ENCODE measurements at regions not wholly inside any gene's neighbourhood (a gene's known extent, or its start where the extent isn't known, plus 50 kb on each side); places are given as distances from the start of the nearest gene placed in this dataset.
A peak's percentile ranks its signal among the peaks of the same experiment; 100 is the strongest.

DNA sequence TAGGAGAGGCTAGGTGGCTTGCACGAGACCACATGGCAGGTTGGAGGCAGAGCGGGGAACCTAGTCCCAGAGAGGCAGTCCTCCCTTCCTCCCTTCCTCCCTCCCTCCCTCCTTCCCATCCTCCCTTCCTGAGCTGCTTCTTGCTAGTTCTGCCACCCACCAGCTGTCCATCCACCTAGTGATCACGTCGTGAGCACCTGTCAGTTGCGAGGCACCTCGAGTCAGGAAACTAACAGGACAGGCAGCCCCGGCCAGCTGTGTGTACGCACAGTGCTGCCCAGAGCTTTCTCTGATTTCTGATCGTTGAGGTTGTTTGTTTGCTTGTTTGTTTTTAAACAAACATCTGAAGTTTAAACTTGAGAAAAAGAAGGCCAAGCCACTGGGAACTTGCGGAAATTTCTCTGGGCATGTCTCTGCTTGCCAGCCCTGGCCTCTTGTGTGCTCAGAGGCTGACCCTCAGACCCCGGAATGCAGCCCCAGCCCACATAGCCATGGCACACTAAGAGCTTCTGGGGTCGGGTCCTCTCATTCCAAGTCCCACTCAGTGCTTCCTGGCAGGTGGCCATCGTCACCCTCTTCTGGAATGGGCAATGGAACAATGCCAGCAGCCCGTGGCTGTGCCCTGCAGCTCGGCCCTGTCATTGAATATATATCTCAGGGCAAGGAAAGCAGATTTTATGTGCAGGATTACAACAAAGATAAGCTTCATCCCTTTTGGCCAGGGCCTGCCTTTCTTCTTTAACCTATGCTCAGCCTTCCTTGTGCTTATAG is 174.0 kb downstream of the KATNIP start:
- TF ChIP-seq AGO2 (optimal IDR thresholded peaks at IDR 0.05; ENCODE audit: low read depth, low read length) (no peak), ZBTB38 (CRISPR knock-in tag; IDR thresholded peaks at IDR 0.05) (peak; percentile 51; the same call in 1 of the 2 replicates)
- 90% methylated on average over 14 of the region's 15 CpGs for WGBS (ENCODE audit: low lambda C conversion rate)
- ATAC-seq (no peak), FAIRE-seq (no peak), DNase-seq (ENCODE audit: low spot score) (no peak)
- H3K27me3 ChIP-seq (ENCODE audit: control insufficient read depth in 1 of 2, insufficient read depth in 2 of 2, low read length in 2 of 2) = no peaks in the 10 kb centered on the region
- H4K20me1 ChIP-seq (ENCODE audit: insufficient read depth, low read length) = no peaks in the 10 kb centered on the region
- no peaks in the 10 kb centered on the region for H3K9me3 ChIP-seq (ENCODE audit: low read length)
- no TSS peak for BruUV-seq (replicated peaks)
- no peak overlapping the region for H3K9ac ChIP-seq (ENCODE audit: insufficient read depth, low read depth, low read length)
- H2AFZ ChIP-seq (ENCODE audit: low read length) = no peak overlapping the region
- peaks cover 0 to 4% of the 10 kb centered on the region in 2 experiments; a peak in 2 of 5 replicates for H3K36me3 ChIP-seq (replicated peaks in 1 of 2; ENCODE audit: control insufficient read depth in 1 of 2, insufficient read depth in 2 of 2, low read length in 2 of 2)
- CTCF ChIA-PET (ENCODE audit: low intra/inter-chr PET ratio, low total read pairs) = no interaction called here
- H3K4me3 ChIP-seq (replicated peaks in 1 of 3; ENCODE audit: insufficient read depth in 1 of 3, low read depth in 2 of 3, low read length in 3 of 3) = no peak overlapping the region
- intact Hi-C loops (cut with micrococcal nuclease; ENCODE audit: unreplicated experiment) (no loop called here), in situ Hi-C loops (cut with HindIII; ENCODE audit: extremely low pct_ligation_motif_present, low pct_unique_long_range_greater_than_20kb) (no loop called here)
- no peaks in the 10 kb centered on the region for H3K79me2 ChIP-seq (ENCODE audit: insufficient read depth, low read length)
- H3K27ac ChIP-seq (ENCODE audit: extremely low read length, insufficient read depth, low read length) = no peak overlapping the region
- H3K4me1 ChIP-seq (ENCODE audit: insufficient read depth, low read length) = peaks cover 33% of the 10 kb centered on the region
- H3K4me2 ChIP-seq (ENCODE audit: low read depth, low read length) = no peak overlapping the region
- POLR2A ChIA-PET = no interaction called here

DNA sequence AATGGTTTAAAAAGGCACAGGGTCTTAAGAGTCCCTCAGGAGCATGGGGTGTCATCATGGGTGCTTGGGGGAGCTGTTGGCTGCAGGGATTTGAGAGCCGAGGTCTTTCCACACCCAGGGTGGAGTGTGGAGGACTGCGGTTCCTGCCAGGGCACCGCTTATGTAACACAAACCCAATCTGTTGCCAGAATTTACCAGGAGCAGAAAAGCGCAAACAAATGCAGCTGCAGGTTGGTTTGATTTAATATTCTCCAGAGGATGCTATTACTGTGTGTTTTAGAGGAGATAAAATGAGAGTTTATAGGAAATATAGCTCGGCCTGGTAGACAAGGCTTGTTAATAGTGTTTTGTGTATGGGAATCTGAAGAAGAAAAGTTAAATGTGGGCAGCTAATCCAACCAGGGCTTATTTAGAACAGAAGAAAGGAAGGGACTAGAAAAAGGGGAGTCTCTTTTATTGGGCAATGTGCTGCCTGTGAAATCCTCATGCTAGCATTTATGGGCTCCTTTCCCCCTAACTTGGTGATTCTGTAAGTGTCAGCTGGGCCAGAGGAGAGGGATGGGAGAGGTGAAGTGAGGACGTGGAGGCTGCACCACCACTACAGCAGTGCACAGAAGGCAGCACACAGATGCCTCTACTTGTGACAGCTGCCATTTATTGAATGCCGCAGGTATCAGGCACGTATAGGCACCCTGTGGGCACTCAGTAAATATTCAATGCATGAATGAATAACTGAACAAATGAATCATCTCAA is 174.7 kb downstream of the KATNIP start:
- H3K4me2 ChIP-seq (ENCODE audit: low read depth, low read length) = no peak overlapping the region
- TF ChIP-seq FIP1L1 (IDR thresholded peaks at IDR 0.05; ENCODE audit: borderline replicate concordance, insufficient read depth, low read depth, low read length) = no peak
- TF ChIP-seq SCMH1 (CRISPR knock-in tag; IDR thresholded peaks at IDR 0.05; ENCODE audit: borderline replicate concordance) = no peak
- no peak for TF ChIP-seq HCFC1 (IDR thresholded peaks at IDR 0.05; ENCODE audit: low read depth, low read length)
- no peak for TF ChIP-seq NCOA1 (CRISPR knock-in tag; IDR thresholded peaks at IDR 0.05)
- no peak for TF ChIP-seq JUNB (CRISPR knock-in tag; IDR thresholded peaks at IDR 0.05; ENCODE audit: borderline replicate concordance)
- no peak for TF ChIP-seq HNRNPUL1 (IDR thresholded peaks at IDR 0.05; ENCODE audit: low read depth, low read length)
- peaks cover 28% of the 10 kb centered on the region for H3K4me1 ChIP-seq (ENCODE audit: insufficient read depth, low read length)
- no peaks in the 10 kb centered on the region for H3K27me3 ChIP-seq (ENCODE audit: control insufficient read depth in 1 of 2, insufficient read depth in 2 of 2, low read length in 2 of 2)
- no peak for ATAC-seq
- ChIA-PET POLR2A (no interaction called here), CTCF (ENCODE audit: low intra/inter-chr PET ratio, low total read pairs) (no interaction called here)
- H4K20me1 ChIP-seq (ENCODE audit: insufficient read depth, low read length) = no peaks in the 10 kb centered on the region
- H3K9me3 ChIP-seq (ENCODE audit: low read length) = no peaks in the 10 kb centered on the region
- no peak overlapping the region for H3K4me3 ChIP-seq (replicated peaks in 1 of 3; ENCODE audit: insufficient read depth in 1 of 3, low read depth in 2 of 3, low read length in 3 of 3)
- no peaks in the 10 kb centered on the region for H3K79me2 ChIP-seq (ENCODE audit: insufficient read depth, low read length)
- in situ Hi-C loops (cut with HindIII; ENCODE audit: extremely low pct_ligation_motif_present, low pct_unique_long_range_greater_than_20kb) = no loop called here
- no peak overlapping the region for H2AFZ ChIP-seq (ENCODE audit: low read length)
- no peak for DNase-seq (ENCODE audit: low spot score)
- H3K9ac ChIP-seq (ENCODE audit: insufficient read depth, low read depth, low read length) = no peak overlapping the region
- no peak for FAIRE-seq
- H3K27ac ChIP-seq (ENCODE audit: extremely low read length, insufficient read depth, low read length) = no peak overlapping the region
- 95% methylated on average over 8 of the region's 8 CpGs for WGBS (ENCODE audit: low lambda C conversion rate)
- H3K36me3 ChIP-seq (replicated peaks in 1 of 2; ENCODE audit: control insufficient read depth in 1 of 2, insufficient read depth in 2 of 2, low read length in 2 of 2) = peaks cover 0 to 4% of the 10 kb centered on the region in 2 experiments; a peak in 2 of 5 replicates
- BruUV-seq (replicated peaks) = no TSS peak
- intact Hi-C loops (cut with micrococcal nuclease; ENCODE audit: unreplicated experiment) = no loop called here

Data from HepG2 (cell line).